ENCODE measurements at regions not wholly inside any gene's neighbourhood (a gene's known extent, or its start where the extent isn't known, plus 50 kb on each side); places are given as distances from the start of the nearest gene placed in this dataset.

DNA sequence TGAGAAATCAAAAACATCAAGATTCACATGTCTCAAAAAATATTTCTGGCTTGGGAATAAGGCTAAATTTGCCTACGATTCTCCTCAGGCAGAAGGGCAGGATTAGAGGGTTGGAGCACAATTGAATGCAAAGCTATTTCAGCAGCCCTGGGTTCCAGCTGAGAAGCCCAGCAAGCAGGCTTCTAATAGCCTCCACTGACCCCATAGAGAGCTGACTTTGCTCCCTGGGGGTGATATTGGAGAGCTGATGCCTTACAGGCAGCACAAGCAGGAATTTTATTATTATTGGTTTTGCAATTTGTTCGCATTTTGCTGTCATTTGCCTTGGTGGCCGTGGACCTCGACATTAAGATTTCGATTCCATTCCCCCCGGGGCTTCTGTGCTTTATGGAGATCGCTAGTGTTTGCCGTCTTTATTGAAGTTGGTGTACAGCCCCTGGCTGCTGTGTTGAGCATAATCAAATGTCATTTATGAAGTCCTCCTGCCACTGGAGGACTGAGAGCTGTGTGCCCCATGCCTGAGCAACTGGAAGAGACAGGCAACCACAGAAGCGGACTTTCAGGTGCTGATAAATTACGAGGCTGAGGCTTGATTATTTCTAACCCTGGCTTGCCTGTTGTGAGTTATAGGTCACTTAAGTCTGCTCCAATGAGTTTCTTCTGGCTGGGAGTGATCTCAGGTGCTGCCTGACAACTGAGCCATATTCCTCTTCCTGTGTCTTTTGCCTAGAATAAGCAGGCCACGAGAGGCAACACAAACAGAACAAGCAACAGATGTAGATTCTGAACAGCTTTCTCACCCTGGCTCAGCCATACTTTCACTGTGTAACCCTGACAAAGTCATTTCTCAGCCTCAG lies 518.4 kb upstream of the CAMK1G start:
- H3K27ac Mint-ChIP-seq, result peak overlapping the region; percentile 16
- H3K4me3 Mint-ChIP-seq, result no peak overlapping the region
- Histone ChIP-seq H3K4me1 (ENCODE audit: control insufficient read depth, insufficient read depth, low read length) (peaks cover 17% of the 10 kb centered on the region), H3K36me3 (ENCODE audit: control insufficient read depth, insufficient read depth, low read length) (no peaks in the 10 kb centered on the region), H3K9ac (ENCODE audit: extremely low read depth, low read length, poor library complexity, severe bottlenecking) (no peak overlapping the region), H3K9me3 (ENCODE audit: control insufficient read depth, low read length) (no peaks in the 10 kb centered on the region), H3K4me3 (ENCODE audit: low read length) (no peak overlapping the region), H3K27ac (ENCODE audit: low read depth, low read length) (no peak overlapping the region), H3K27me3 (ENCODE audit: control insufficient read depth, insufficient read depth, low read length, poor library complexity, severe bottlenecking) (no peaks in the 10 kb centered on the region)
- H3K4me1 Mint-ChIP-seq, result peaks cover 28% of the 10 kb centered on the region
- DNase-seq, result peak; percentile 58
- TF ChIP-seq, protein P1, sequence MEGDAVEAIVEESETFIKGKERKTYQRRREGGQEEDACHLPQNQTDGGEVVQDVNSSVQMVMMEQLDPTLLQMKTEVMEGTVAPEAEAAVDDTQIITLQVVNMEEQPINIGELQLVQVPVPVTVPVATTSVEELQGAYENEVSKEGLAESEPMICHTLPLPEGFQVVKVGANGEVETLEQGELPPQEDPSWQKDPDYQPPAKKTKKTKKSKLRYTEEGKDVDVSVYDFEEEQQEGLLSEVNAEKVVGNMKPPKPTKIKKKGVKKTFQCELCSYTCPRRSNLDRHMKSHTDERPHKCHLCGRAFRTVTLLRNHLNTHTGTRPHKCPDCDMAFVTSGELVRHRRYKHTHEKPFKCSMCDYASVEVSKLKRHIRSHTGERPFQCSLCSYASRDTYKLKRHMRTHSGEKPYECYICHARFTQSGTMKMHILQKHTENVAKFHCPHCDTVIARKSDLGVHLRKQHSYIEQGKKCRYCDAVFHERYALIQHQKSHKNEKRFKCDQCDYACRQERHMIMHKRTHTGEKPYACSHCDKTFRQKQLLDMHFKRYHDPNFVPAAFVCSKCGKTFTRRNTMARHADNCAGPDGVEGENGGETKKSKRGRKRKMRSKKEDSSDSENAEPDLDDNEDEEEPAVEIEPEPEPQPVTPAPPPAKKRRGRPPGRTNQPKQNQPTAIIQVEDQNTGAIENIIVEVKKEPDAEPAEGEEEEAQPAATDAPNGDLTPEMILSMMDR (conservative IDR thresholded peaks at IDR 0.05), result no peak
- H3K9me3 Mint-ChIP-seq, result no peaks in the 10 kb centered on the region
- H3K27me3 Mint-ChIP-seq (ENCODE audit: insufficient read depth), result no peaks in the 10 kb centered on the region
- H3K36me3 Mint-ChIP-seq (ENCODE audit: low read depth), result no peaks in the 10 kb centered on the region
- 73 to 78% methylated on average over 9 to 11 of the region's 11 CpGs for WGBS, 2 experiments (ENCODE audit: insufficient coverage in 1 of 2, insufficient read length in 1 of 2)

GRCh38 chr1:209072481-209072880 lies 511.0 kb upstream of the CAMK1G start:
- H3K27me3 ChIP-seq (ENCODE audit: control insufficient read depth, insufficient read depth, low read length, poor library complexity, severe bottlenecking), result no peaks in the 10 kb centered on the region
- H3K4me3 ChIP-seq (ENCODE audit: low read length), result no peak overlapping the region
- TF ChIP-seq, protein P1 (conservative IDR thresholded peaks at IDR 0.05), result no peak
- peaks cover 6% of the 10 kb centered on the region for H3K4me1 Mint-ChIP-seq
- H3K27ac Mint-ChIP-seq, result no peak overlapping the region
- no peaks in the 10 kb centered on the region for H3K36me3 Mint-ChIP-seq (ENCODE audit: low read depth)
- H3K27ac ChIP-seq (ENCODE audit: low read depth, low read length), result no peak overlapping the region
- no peak for DNase-seq
- H3K27me3 Mint-ChIP-seq (ENCODE audit: insufficient read depth), result no peaks in the 10 kb centered on the region
- no peak overlapping the region for H3K4me3 Mint-ChIP-seq
- H3K9ac ChIP-seq (ENCODE audit: extremely low read depth, low read length, poor library complexity, severe bottlenecking), result no peak overlapping the region
- H3K4me1 ChIP-seq (ENCODE audit: control insufficient read depth, insufficient read depth, low read length), result peaks cover 4% of the 10 kb centered on the region
- no peaks in the 10 kb centered on the region for H3K36me3 ChIP-seq (ENCODE audit: control insufficient read depth, insufficient read depth, low read length)
- peaks cover 13% of the 10 kb centered on the region for H3K9me3 ChIP-seq (ENCODE audit: control insufficient read depth, low read length)
- H3K9me3 Mint-ChIP-seq, result peaks cover 10% of the 10 kb centered on the region

DNA sequence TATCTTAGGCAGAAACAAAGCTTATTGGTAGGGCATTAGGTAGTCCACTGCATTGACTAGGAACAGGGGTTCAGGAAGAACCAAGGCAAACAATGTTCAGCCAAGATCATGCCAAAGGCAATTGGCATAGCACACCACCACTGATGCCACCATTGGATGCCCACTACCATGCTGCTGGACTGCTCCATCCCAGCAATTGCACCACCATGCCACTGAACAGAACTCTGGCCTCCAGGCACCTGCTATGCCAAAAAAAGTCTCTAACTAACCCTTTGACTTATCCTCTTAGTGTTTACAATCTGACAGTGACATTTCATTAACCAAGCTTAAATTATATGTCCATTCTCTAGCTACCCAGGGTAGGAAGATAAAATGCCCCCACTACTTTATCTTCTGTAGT lies 509.6 kb upstream of the CAMK1G start:
- TF ChIP-seq, protein P1 (conservative IDR thresholded peaks at IDR 0.05), result no peak
- no peaks in the 10 kb centered on the region for H3K27me3 Mint-ChIP-seq (ENCODE audit: insufficient read depth)

More for the DNA sequence above, 509.6 kb upstream of the CAMK1G start:
- peaks cover 4% of the 10 kb centered on the region for H3K4me1 ChIP-seq (ENCODE audit: control insufficient read depth, insufficient read depth, low read length)
- no peaks in the 10 kb centered on the region for H3K36me3 ChIP-seq (ENCODE audit: control insufficient read depth, insufficient read depth, low read length)
- no peaks in the 10 kb centered on the region for H3K27me3 ChIP-seq (ENCODE audit: control insufficient read depth, insufficient read depth, low read length, poor library complexity, severe bottlenecking)
- no peak overlapping the region for H3K4me3 ChIP-seq (ENCODE audit: low read length)
- Mint-ChIP-seq H3K9me3 (peaks cover 15% of the 10 kb centered on the region), H3K27ac (no peak overlapping the region), H3K4me1 (peaks cover 6% of the 10 kb centered on the region), H3K4me3 (no peak overlapping the region), H3K36me3 (ENCODE audit: low read depth) (no peaks in the 10 kb centered on the region)
- H3K27ac ChIP-seq (ENCODE audit: low read depth, low read length), result no peak overlapping the region
- no peak for DNase-seq
- peaks cover 20% of the 10 kb centered on the region for H3K9me3 ChIP-seq (ENCODE audit: control insufficient read depth, low read length)
- no peak overlapping the region for H3K9ac ChIP-seq (ENCODE audit: extremely low read depth, low read length, poor library complexity, severe bottlenecking)

Data from endodermal cell (in vitro differentiated cells).